Keratinocyte (primary cell): ENCODE measurements at regions not wholly inside any gene's neighbourhood (a gene's known extent, or its start where the extent isn't known, plus 50 kb on each side); places are given as distances from the start of the nearest gene placed in this dataset.

ENCODE experiments used
- DNase-seq: peaks from one replicate; pipeline ENCODE4 v3.0.0-alpha.2; 2011; ENCODE audit warnings: low read depth, missing footprints, low spot score
- FAIRE-seq: peaks from 2 replicates; lab custom pipeline; 2011; peaks lifted over from hg19 to GRCh38; lab: Jason Lieb, UNC
- H2AFZ ChIP-seq: 2 replicates; pipeline ENCODE4 v1.6.0; 2012; ENCODE audit warnings: low read length, control low read depth, inconsistent platforms; ENCODE audit not compliant: control insufficient read depth
- H3K27ac ChIP-seq: 2 replicates; pipeline ENCODE4 v1.5.1; 2011; ENCODE audit warnings: low read length; ENCODE audit not compliant: control insufficient read depth, insufficient read depth
- H3K27me3 ChIP-seq: 3 replicates; pipeline ENCODE4 v1.6.0; 2011; ENCODE audit warnings: low read length; ENCODE audit not compliant: control insufficient read depth, insufficient read depth; ENCODE audit errors: extremely low read depth
- H3K36me3 ChIP-seq, 2 experiments: 2 replicates in 1 of 2; 3 replicates in 1 of 2; pipeline ENCODE4 v1.5.1; 2011; ENCODE audit warnings: low read length in 2 of 2, mild to moderate bottlenecking in 1 of 2; ENCODE audit not compliant: control insufficient read depth in 2 of 2, insufficient read depth in 2 of 2; ENCODE audit errors: extremely low read depth in 1 of 2
- H3K4me1 ChIP-seq: 3 replicates; pipeline ENCODE4 v1.5.1; 2011; ENCODE audit warnings: low read length; ENCODE audit not compliant: control insufficient read depth, insufficient read depth; ENCODE audit errors: extremely low read depth
- H3K4me2 ChIP-seq: 3 replicates; pipeline ENCODE4 v1.6.0; 2011; ENCODE audit warnings: low read depth, low read length; ENCODE audit not compliant: control insufficient read depth, insufficient read depth; ENCODE audit errors: extremely low read depth
- H3K4me3 ChIP-seq, 3 experiments: fragments of 200-600 bp in 1 of 3; sonication (generic) in 1 of 3; 2 replicates in 2 of 3; 3 replicates in 1 of 3; pipeline ENCODE4 v1.5.1; 2011 to 2016; ENCODE audit warnings: low read length in 3 of 3, mild to moderate bottlenecking in 3 of 3, control low read depth in 2 of 3, inconsistent platforms in 1 of 3, low read depth in 1 of 3, mixed read lengths in 1 of 3, mixed run types in 1 of 3, moderate library complexity in 1 of 3; ENCODE audit not compliant: control insufficient read depth in 2 of 3, insufficient read depth in 2 of 3; ENCODE audit errors: extremely low read depth in 1 of 3
- H3K79me2 ChIP-seq: 2 replicates; pipeline ENCODE4 v1.6.0; 2012; ENCODE audit warnings: low read length; ENCODE audit not compliant: control insufficient read depth, insufficient read depth
- H3K9ac ChIP-seq: 3 replicates; pipeline ENCODE4 v1.6.0; 2011; ENCODE audit warnings: low read length; ENCODE audit not compliant: control insufficient read depth, insufficient read depth; ENCODE audit errors: extremely low read depth
- H3K9me1 ChIP-seq: 3 replicates; pipeline ENCODE4 v1.6.0; 2011; ENCODE audit warnings: low read length; ENCODE audit not compliant: control insufficient read depth, insufficient read depth; ENCODE audit errors: extremely low read depth
- H3K9me3 ChIP-seq: 2 replicates; pipeline ENCODE4 v1.5.1; 2012; ENCODE audit warnings: low read depth, low read length; ENCODE audit not compliant: control insufficient read depth
- H4K20me1 ChIP-seq: 3 replicates; pipeline ENCODE4 v1.6.0; 2011; ENCODE audit warnings: low read length; ENCODE audit not compliant: control insufficient read depth, insufficient read depth; ENCODE audit errors: extremely low read depth
- EZH2 ChIP-seq: IDR thresholded peaks from one replicate; pipeline ENCODE4 v1.6.1; 2012; ENCODE audit warnings: inconsistent platforms, mild to moderate bottlenecking, low read length, moderate library complexity
- dilution Hi-C: fragments of 300-500 bp; cut with MboI; formaldehyde crosslinking; loops from one replicate; pipeline ENCODE4 v1.7.0; 2020; ENCODE audit warnings: low sequenced_read_pairs; ENCODE audit not compliant: extremely low pct_ligation_motif_present
- TF ChIP-seq, protein P1 (sequence below), 3 experiments: IDR thresholded peaks in 1 of 3; conservative IDR thresholded peaks in 1 of 3; optimal IDR thresholded peaks in 1 of 3; 2 replicates in 2 of 3; 3 replicates in 1 of 3; pipeline versions ENCODE3 to v1.5.1; 2011; ENCODE audit warnings: low read length in 3 of 3, mild to moderate bottlenecking in 3 of 3, moderate library complexity in 2 of 3, control low read depth in 1 of 3, inconsistent platforms in 1 of 3; ENCODE audit not compliant: insufficient read depth in 2 of 3; ENCODE audit errors: extremely low read depth in 1 of 3

DNA sequence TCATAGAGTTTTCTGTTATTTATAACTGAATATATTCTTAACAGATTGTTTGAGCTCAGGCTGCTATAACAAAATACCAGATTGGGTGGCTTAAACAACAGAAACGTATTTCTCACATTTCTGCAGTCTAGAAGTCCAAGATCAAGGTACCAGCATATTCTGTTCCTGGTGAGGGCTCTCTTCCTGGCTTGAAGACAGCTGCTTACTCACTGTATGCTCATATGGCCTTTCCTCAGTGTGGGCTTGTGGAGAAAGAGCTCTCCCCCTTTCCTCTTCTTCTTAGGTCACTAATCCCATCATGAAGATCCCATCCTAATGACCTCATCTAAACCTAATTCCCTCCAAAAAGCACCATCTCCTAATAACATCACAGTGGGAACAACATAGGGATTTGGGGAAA lies 117.8 kb downstream of the RASGEF1B start:
- Histone ChIP-seq H3K9me1 (no peaks in the 10 kb centered on the region), H3K36me3 (no peaks in the 10 kb centered on the region), H3K9me3 (no peaks in the 10 kb centered on the region), H3K4me1 (no peaks in the 10 kb centered on the region), H3K79me2 (no peaks in the 10 kb centered on the region), H3K9ac (no peak overlapping the region), H3K27ac (no peak overlapping the region), H3K4me3 (no peak overlapping the region), H3K27me3 (no peaks in the 10 kb centered on the region), H2AFZ (no peak overlapping the region), H3K4me2 (no peak overlapping the region), H4K20me1 (no peaks in the 10 kb centered on the region)
- TF ChIP-seq, protein P1, sequence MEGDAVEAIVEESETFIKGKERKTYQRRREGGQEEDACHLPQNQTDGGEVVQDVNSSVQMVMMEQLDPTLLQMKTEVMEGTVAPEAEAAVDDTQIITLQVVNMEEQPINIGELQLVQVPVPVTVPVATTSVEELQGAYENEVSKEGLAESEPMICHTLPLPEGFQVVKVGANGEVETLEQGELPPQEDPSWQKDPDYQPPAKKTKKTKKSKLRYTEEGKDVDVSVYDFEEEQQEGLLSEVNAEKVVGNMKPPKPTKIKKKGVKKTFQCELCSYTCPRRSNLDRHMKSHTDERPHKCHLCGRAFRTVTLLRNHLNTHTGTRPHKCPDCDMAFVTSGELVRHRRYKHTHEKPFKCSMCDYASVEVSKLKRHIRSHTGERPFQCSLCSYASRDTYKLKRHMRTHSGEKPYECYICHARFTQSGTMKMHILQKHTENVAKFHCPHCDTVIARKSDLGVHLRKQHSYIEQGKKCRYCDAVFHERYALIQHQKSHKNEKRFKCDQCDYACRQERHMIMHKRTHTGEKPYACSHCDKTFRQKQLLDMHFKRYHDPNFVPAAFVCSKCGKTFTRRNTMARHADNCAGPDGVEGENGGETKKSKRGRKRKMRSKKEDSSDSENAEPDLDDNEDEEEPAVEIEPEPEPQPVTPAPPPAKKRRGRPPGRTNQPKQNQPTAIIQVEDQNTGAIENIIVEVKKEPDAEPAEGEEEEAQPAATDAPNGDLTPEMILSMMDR (optimal IDR thresholded peaks at IDR 0.05 in 1 of 3, IDR thresholded peaks at IDR 0.05 in 1 of 3, conservative IDR thresholded peaks at IDR 0.05 in 1 of 3; ENCODE audit: extremely low read depth in 1 of 3, insufficient read depth in 2 of 3, low read length in 3 of 3): no peak
- TF ChIP-seq EZH2: no peak
- DNase-seq: no peak
- dilution Hi-C loops: no loop called here
- no peak for FAIRE-seq

DNA sequence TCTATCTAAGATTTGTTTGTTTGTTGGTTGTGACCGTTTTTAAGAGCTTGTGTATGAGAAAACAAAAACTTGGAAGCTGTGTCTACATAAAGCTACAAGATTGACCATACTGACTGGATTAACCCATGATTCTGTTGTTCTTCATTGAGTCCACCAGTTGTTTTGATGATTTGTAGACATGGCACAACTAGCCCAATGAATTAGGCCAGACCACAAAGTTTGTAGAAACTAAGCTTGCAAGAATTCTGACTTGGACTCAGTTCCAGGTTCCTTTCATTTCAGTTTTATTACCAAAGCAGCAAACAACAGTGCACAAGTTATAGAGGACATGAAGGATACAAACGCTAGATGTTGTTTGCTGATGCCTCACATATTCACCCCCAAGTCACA lies 119.3 kb downstream of the RASGEF1B start:
- no peak for DNase-seq

More for the DNA sequence above, 119.3 kb downstream of the RASGEF1B start:
- Histone ChIP-seq H4K20me1 (no peaks in the 10 kb centered on the region), H3K27me3 (no peaks in the 10 kb centered on the region), H3K79me2 (no peaks in the 10 kb centered on the region), H3K9me3 (no peaks in the 10 kb centered on the region), H3K4me3 (no peak overlapping the region), H3K9ac (no peak overlapping the region), H3K27ac (no peak overlapping the region), H3K9me1 (no peaks in the 10 kb centered on the region), H3K36me3 (no peaks in the 10 kb centered on the region), H3K4me1 (no peaks in the 10 kb centered on the region), H2AFZ (no peak overlapping the region), H3K4me2 (no peak overlapping the region)
- TF ChIP-seq, protein P1 (optimal IDR thresholded peaks at IDR 0.05 in 1 of 3, IDR thresholded peaks at IDR 0.05 in 1 of 3, conservative IDR thresholded peaks at IDR 0.05 in 1 of 3; ENCODE audit: extremely low read depth in 1 of 3, insufficient read depth in 2 of 3, low read length in 3 of 3): no peak
- no peak for TF ChIP-seq EZH2
- FAIRE-seq: no peak
- dilution Hi-C loops: no loop called here
